Keratinocyte (primary cell): ENCODE measurements at regions not wholly inside any gene's neighbourhood (a gene's known extent, or its start where the extent isn't known, plus 50 kb on each side); places are given as distances from the start of the nearest gene placed in this dataset.

Experiments used
- DNase-seq: peaks from one replicate; pipeline ENCODE4 v3.0.0-alpha.2; 2011; ENCODE audit warnings: low read depth, missing footprints, low spot score
- FAIRE-seq: peaks from 2 replicates; lab custom pipeline; 2011; peaks lifted over from hg19 to GRCh38; lab: Jason Lieb, UNC
- H2AFZ ChIP-seq: 2 replicates; pipeline ENCODE4 v1.6.0; 2012; ENCODE audit warnings: low read length, control low read depth, inconsistent platforms; ENCODE audit not compliant: control insufficient read depth
- H3K27ac ChIP-seq: 2 replicates; pipeline ENCODE4 v1.5.1; 2011; ENCODE audit warnings: low read length; ENCODE audit not compliant: control insufficient read depth, insufficient read depth
- H3K27me3 ChIP-seq: 3 replicates; pipeline ENCODE4 v1.6.0; 2011; ENCODE audit warnings: low read length; ENCODE audit not compliant: control insufficient read depth, insufficient read depth; ENCODE audit errors: extremely low read depth
- H3K36me3 ChIP-seq, 2 experiments: 2 replicates in 1 of 2; 3 replicates in 1 of 2; pipeline ENCODE4 v1.5.1; 2011; ENCODE audit warnings: low read length in 2 of 2, mild to moderate bottlenecking in 1 of 2; ENCODE audit not compliant: control insufficient read depth in 2 of 2, insufficient read depth in 2 of 2; ENCODE audit errors: extremely low read depth in 1 of 2
- H3K4me1 ChIP-seq: 3 replicates; pipeline ENCODE4 v1.5.1; 2011; ENCODE audit warnings: low read length; ENCODE audit not compliant: control insufficient read depth, insufficient read depth; ENCODE audit errors: extremely low read depth
- H3K4me2 ChIP-seq: 3 replicates; pipeline ENCODE4 v1.6.0; 2011; ENCODE audit warnings: low read depth, low read length; ENCODE audit not compliant: control insufficient read depth, insufficient read depth; ENCODE audit errors: extremely low read depth
- H3K4me3 ChIP-seq, 3 experiments: fragments of 200-600 bp in 1 of 3; sonication (generic) in 1 of 3; 2 replicates in 2 of 3; 3 replicates in 1 of 3; pipeline ENCODE4 v1.5.1; 2011 to 2016; ENCODE audit warnings: low read length in 3 of 3, mild to moderate bottlenecking in 3 of 3, control low read depth in 2 of 3, inconsistent platforms in 1 of 3, low read depth in 1 of 3, mixed read lengths in 1 of 3, mixed run types in 1 of 3, moderate library complexity in 1 of 3; ENCODE audit not compliant: control insufficient read depth in 2 of 3, insufficient read depth in 2 of 3; ENCODE audit errors: extremely low read depth in 1 of 3
- H3K79me2 ChIP-seq: 2 replicates; pipeline ENCODE4 v1.6.0; 2012; ENCODE audit warnings: low read length; ENCODE audit not compliant: control insufficient read depth, insufficient read depth
- H3K9ac ChIP-seq: 3 replicates; pipeline ENCODE4 v1.6.0; 2011; ENCODE audit warnings: low read length; ENCODE audit not compliant: control insufficient read depth, insufficient read depth; ENCODE audit errors: extremely low read depth
- H3K9me1 ChIP-seq: 3 replicates; pipeline ENCODE4 v1.6.0; 2011; ENCODE audit warnings: low read length; ENCODE audit not compliant: control insufficient read depth, insufficient read depth; ENCODE audit errors: extremely low read depth
- H3K9me3 ChIP-seq: 2 replicates; pipeline ENCODE4 v1.5.1; 2012; ENCODE audit warnings: low read depth, low read length; ENCODE audit not compliant: control insufficient read depth
- H4K20me1 ChIP-seq: 3 replicates; pipeline ENCODE4 v1.6.0; 2011; ENCODE audit warnings: low read length; ENCODE audit not compliant: control insufficient read depth, insufficient read depth; ENCODE audit errors: extremely low read depth
- EZH2 ChIP-seq: IDR thresholded peaks from one replicate; pipeline ENCODE4 v1.6.1; 2012; ENCODE audit warnings: inconsistent platforms, mild to moderate bottlenecking, low read length, moderate library complexity
- dilution Hi-C: fragments of 300-500 bp; cut with MboI; formaldehyde crosslinking; loops from one replicate; pipeline ENCODE4 v1.7.0; 2020; ENCODE audit warnings: low sequenced_read_pairs; ENCODE audit not compliant: extremely low pct_ligation_motif_present
- TF ChIP-seq, protein P1 (sequence below), 3 experiments: IDR thresholded peaks in 1 of 3; conservative IDR thresholded peaks in 1 of 3; optimal IDR thresholded peaks in 1 of 3; 2 replicates in 2 of 3; 3 replicates in 1 of 3; pipeline versions ENCODE3 to v1.5.1; 2011; ENCODE audit warnings: low read length in 3 of 3, mild to moderate bottlenecking in 3 of 3, moderate library complexity in 2 of 3, control low read depth in 1 of 3, inconsistent platforms in 1 of 3; ENCODE audit not compliant: insufficient read depth in 2 of 3; ENCODE audit errors: extremely low read depth in 1 of 3

GRCh38 chr13:34452831-34453230, 489.2 kb upstream of the NBEA start:
- Histone ChIP-seq H3K4me3 (no peak overlapping the region), H3K9ac (no peak overlapping the region), H3K79me2 (no peaks in the 10 kb centered on the region), H3K4me1 (no peaks in the 10 kb centered on the region), H3K27me3 (no peaks in the 10 kb centered on the region), H3K27ac (no peak overlapping the region), H2AFZ (no peak overlapping the region), H3K4me2 (no peak overlapping the region), H3K36me3 (no peaks in the 10 kb centered on the region), H4K20me1 (no peaks in the 10 kb centered on the region), H3K9me3 (no peaks in the 10 kb centered on the region), H3K9me1 (no peaks in the 10 kb centered on the region)
- TF ChIP-seq, protein P1, sequence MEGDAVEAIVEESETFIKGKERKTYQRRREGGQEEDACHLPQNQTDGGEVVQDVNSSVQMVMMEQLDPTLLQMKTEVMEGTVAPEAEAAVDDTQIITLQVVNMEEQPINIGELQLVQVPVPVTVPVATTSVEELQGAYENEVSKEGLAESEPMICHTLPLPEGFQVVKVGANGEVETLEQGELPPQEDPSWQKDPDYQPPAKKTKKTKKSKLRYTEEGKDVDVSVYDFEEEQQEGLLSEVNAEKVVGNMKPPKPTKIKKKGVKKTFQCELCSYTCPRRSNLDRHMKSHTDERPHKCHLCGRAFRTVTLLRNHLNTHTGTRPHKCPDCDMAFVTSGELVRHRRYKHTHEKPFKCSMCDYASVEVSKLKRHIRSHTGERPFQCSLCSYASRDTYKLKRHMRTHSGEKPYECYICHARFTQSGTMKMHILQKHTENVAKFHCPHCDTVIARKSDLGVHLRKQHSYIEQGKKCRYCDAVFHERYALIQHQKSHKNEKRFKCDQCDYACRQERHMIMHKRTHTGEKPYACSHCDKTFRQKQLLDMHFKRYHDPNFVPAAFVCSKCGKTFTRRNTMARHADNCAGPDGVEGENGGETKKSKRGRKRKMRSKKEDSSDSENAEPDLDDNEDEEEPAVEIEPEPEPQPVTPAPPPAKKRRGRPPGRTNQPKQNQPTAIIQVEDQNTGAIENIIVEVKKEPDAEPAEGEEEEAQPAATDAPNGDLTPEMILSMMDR (optimal IDR thresholded peaks at IDR 0.05 in 1 of 3, IDR thresholded peaks at IDR 0.05 in 1 of 3, conservative IDR thresholded peaks at IDR 0.05 in 1 of 3; ENCODE audit: extremely low read depth in 1 of 3, insufficient read depth in 2 of 3, low read length in 3 of 3), result no peak
- TF ChIP-seq EZH2, result no peak
- dilution Hi-C loops, result no loop called here
- DNase-seq (no peak), FAIRE-seq (no peak)

GRCh38 chr13:34458756-34459715, 483.0 kb upstream of the NBEA start:
- Histone ChIP-seq H3K4me1 (peaks cover 16% of the 10 kb centered on the region), H3K27ac (no peak overlapping the region), H4K20me1 (no peaks in the 10 kb centered on the region), H3K36me3 (no peaks in the 10 kb centered on the region), H2AFZ (no peak overlapping the region), H3K79me2 (no peaks in the 10 kb centered on the region), H3K4me2 (no peak overlapping the region), H3K9me3 (no peaks in the 10 kb centered on the region), H3K27me3 (no peaks in the 10 kb centered on the region), H3K9me1 (no peaks in the 10 kb centered on the region), H3K9ac (no peak overlapping the region), H3K4me3 (no peak overlapping the region)
- dilution Hi-C loops, result no loop called here
- TF ChIP-seq EZH2, result no peak
- TF ChIP-seq, protein P1 (optimal IDR thresholded peaks at IDR 0.05 in 1 of 3, IDR thresholded peaks at IDR 0.05 in 1 of 3, conservative IDR thresholded peaks at IDR 0.05 in 1 of 3; ENCODE audit: extremely low read depth in 1 of 3, insufficient read depth in 2 of 3, low read length in 3 of 3), result no peak
- FAIRE-seq (no peak), DNase-seq (no peak)
